Heart left ventricle (tissue), 16 donors: ENCODE measurements at regions not wholly inside any gene's neighbourhood (a gene's known extent, or its start where the extent isn't known, plus 50 kb on each side); places are given as distances from the start of the nearest gene placed in this dataset.

ENCODE experiments used
- ATAC-seq, 4 donors: fragments of 200-7000 bp; cut with Tn5 transposase; one replicate each; pipeline ENCODE4 v1.9.1; 2020 to 2022; ENCODE audit warnings: moderate library complexity in 4 of 4, mild to moderate bottlenecking in 3 of 4, moderate number of reproducible peaks in 1 of 4
- DNase-seq, 5 donors: peaks; one replicate each; pipeline ENCODE4 v3.0.0-alpha.2; 2020
- H3K27ac ChIP-seq, 12 donors: fragments of 200-600 bp; sonication (generic) in 4 of 12; one replicate each; pipeline versions ENCODE4 v1.5.0 to v1.8.0; 2016 to 2022; ENCODE audit warnings: mild to moderate bottlenecking in 2 of 12
- H3K27me3 ChIP-seq, 9 donors: fragments of 200-600 bp; sonication (generic) in 2 of 9; one replicate each; pipeline versions ENCODE4 v1.5.1 to v1.8.0; 2016 to 2022; ENCODE audit warnings: mild to moderate bottlenecking in 3 of 9
- H3K36me3 ChIP-seq, 9 donors: fragments of 200-600 bp; sonication (generic) in 2 of 9; one replicate each; pipeline versions ENCODE4 v1.5.0 to v1.8.0; 2018 to 2022; ENCODE audit warnings: mild to moderate bottlenecking in 2 of 9
- H3K4me1 ChIP-seq, 12 donors: fragments of 200-600 bp; sonication (generic) in 4 of 12; one replicate each; pipeline versions ENCODE4 v1.5.0 to v1.8.0; 2016 to 2022; ENCODE audit warnings: mild to moderate bottlenecking in 3 of 12
- H3K4me3 ChIP-seq, 12 donors: fragments of 200-600 bp; sonication (generic) in 4 of 12; one replicate each; pipeline versions ENCODE4 v1.5.0 to v1.8.0; 2017 to 2022; ENCODE audit warnings: mild to moderate bottlenecking in 9 of 12, moderate library complexity in 4 of 12
- H3K9me3 ChIP-seq, 12 donors: fragments of 200-600 bp; sonication (generic) in 4 of 12; one replicate each; pipeline versions ENCODE4 v1.5.0 to v1.8.0; 2016 to 2022; ENCODE audit warnings: mild to moderate bottlenecking in 1 of 12
- POLR2A ChIP-seq, 2 donors: fragments of 450-650 bp; IDR thresholded peaks; one replicate each; pipeline ENCODE4 v1.6.1; 2017; ENCODE audit warnings: antibody characterized with exemption in 2 of 2, mild to moderate bottlenecking in 2 of 2, moderate library complexity in 2 of 2
- WGBS, 4 donors: extraction: QIAGEN DNeasy Blood & Tissue Kit in 2 of 4; methylation state at CpG; one replicate each; pipeline versions ENCODE4 v1.1.5 to v1.1.7; 2013 to 2018; 5-methylcytosine and 5-hydroxymethylcytosine counted together
- intact Hi-C, 10 donors: fragments of 100-400 bp; cut with DNase I; formaldehyde crosslinking; loops; one replicate each; pipeline versions ENCODE4 v1.11.1 to v1.14.2; 2022
- TF ChIP-seq, protein P1 (sequence below), 12 donors: fragments of 200-600 bp; sonication (generic) in 4 of 12; IDR thresholded peaks; one replicate each; pipeline versions ENCODE4 v1.5.0 to v1.8.0; 2018 to 2022; ENCODE audit warnings: antibody characterized with exemption in 12 of 12, mild to moderate bottlenecking in 5 of 12
- donor health status: ischemic (EF 13 %, LVEDD 7.1; RV severe dilation, severe dysfunction).
- donor health status: healthy with polysubstance abuse.
- donor health status: DM: no; HTN: yes; CAD: no.
- donor health status: DM: no; HTN: no; CAD: no.
- donor health status: ischemic (EF 25% LVEDD 6.9; RV normal size, moderate dysfunction).
- donor health status: ischemic (EF 25% LVEDD 5.7; RV mildly dilated, moderate dysfunction).
- donor health status: healthy.
- donor health status: DM: yes; HTN: yes; CAD: no.
- donor health status: ischemic (EF 35%, LVEDD 5.7; RV mildly dilated, moderate dysfunction).
- donor health status: nonischemic (EF 11% LVEDD 7.7; RV severe dilation, severe dysfunction).
- donor health status: DM: yes; HTN: yes; CAD: no.
- donor health status: PGD.
- donor health status: ischemic (EF 29% LVEDD 5.4; RV normal size, mild dysfunction).
- donor health status: nonischemic (EF 23%, LVEDD 6.1; RV moderate dilation, normal function).

DNA sequence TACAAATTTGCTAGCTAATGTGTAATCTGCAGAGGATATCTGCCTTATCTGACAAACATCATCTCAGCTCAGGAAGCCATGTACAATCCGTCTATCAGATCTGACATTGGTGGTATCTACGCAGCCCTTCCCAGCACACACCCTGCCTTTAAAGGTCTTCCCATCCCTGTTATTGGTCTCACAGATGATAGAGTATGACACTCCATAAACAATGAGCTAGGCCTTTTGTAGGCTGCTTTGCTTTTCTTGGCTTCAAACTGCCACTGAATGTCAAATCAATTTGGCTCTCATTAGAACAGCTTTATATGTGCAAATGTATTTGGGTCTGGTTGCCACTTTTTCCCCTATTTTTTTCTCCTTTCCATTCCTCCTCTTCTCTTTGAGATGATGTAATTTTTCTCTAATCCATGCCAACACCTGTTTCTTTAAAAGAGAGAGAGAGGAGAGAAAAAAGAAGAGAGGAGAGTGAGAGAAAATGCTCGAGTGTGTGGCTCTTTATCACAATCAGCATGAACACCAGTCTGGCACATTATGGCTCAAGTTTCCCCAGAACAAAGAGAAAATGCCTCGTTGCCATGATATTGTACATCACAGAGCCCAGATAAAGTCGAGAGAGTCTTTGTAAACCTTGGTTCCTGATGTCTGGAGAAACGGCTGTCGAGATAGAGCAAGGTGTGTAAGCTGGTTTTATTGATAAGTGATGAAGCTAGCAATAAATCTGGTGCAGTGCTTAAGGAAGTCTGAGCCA is 80.8 kb upstream of the DPH6 start:
- Histone ChIP-seq H3K36me3 (no peaks in the 10 kb centered on the region), H3K4me1 (peaks cover 0 to 23% (median 11%) of the 10 kb centered on the region in 12 donors), H3K9me3 (no peaks in the 10 kb centered on the region), H3K4me3 (no peak overlapping the region), H3K27ac (no peak overlapping the region), H3K27me3 (no peaks in the 10 kb centered on the region)
- intact Hi-C loops: no loop called here
- TF ChIP-seq, protein P1, sequence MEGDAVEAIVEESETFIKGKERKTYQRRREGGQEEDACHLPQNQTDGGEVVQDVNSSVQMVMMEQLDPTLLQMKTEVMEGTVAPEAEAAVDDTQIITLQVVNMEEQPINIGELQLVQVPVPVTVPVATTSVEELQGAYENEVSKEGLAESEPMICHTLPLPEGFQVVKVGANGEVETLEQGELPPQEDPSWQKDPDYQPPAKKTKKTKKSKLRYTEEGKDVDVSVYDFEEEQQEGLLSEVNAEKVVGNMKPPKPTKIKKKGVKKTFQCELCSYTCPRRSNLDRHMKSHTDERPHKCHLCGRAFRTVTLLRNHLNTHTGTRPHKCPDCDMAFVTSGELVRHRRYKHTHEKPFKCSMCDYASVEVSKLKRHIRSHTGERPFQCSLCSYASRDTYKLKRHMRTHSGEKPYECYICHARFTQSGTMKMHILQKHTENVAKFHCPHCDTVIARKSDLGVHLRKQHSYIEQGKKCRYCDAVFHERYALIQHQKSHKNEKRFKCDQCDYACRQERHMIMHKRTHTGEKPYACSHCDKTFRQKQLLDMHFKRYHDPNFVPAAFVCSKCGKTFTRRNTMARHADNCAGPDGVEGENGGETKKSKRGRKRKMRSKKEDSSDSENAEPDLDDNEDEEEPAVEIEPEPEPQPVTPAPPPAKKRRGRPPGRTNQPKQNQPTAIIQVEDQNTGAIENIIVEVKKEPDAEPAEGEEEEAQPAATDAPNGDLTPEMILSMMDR (IDR thresholded peaks at IDR 0.05): no peak
- TF ChIP-seq POLR2A (IDR thresholded peaks at IDR 0.05): no peak
- DNase-seq (no peak), ATAC-seq (peak in 1 of 4 donors; percentile 15)
- WGBS, 4 donors: 32 to 36% (median 35%) methylated on average over 7 of the region's 7 CpGs

GRCh38 chr15:35627696-35628095 is 81.7 kb upstream of the DPH6 start:
- DNase-seq (no peak), ATAC-seq (no peak)
- Histone ChIP-seq H3K4me1 (peaks cover 0 to 23% (median 11%) of the 10 kb centered on the region in 12 donors), H3K36me3 (no peaks in the 10 kb centered on the region), H3K27me3 (no peaks in the 10 kb centered on the region), H3K9me3 (no peaks in the 10 kb centered on the region), H3K4me3 (no peak overlapping the region), H3K27ac (no peak overlapping the region)
- intact Hi-C loops: no loop called here
- WGBS, 4 donors: 91 to 95% (median 94%) methylated on average over 2 of the region's 2 CpGs
- TF ChIP-seq POLR2A (IDR thresholded peaks at IDR 0.05): no peak
- TF ChIP-seq, protein P1 (IDR thresholded peaks at IDR 0.05): no peak

- Histone ChIP-seq H3K4me1 (peaks cover 0 to 23% (median 11%) of the 10 kb centered on the region in 12 donors), H3K9me3 (no peaks in the 10 kb centered on the region), H3K27me3 (no peaks in the 10 kb centered on the region), H3K27ac (peak overlapping the region in 5 of 12 donors; percentile 13 to 72 (median 43)), H3K36me3 (no peaks in the 10 kb centered on the region), H3K4me3 (no peak overlapping the region)
- intact Hi-C loops: loop anchor here in 1 of 10 donors (5.0 kb wide), 2 partner anchors 38 to 58 kb away; no protein-coding TSS in a partner anchor
- TF ChIP-seq, protein P1 (IDR thresholded peaks at IDR 0.05): no peak
- TF ChIP-seq POLR2A (IDR thresholded peaks at IDR 0.05): no peak
- WGBS, 4 donors: 69 to 77% (median 75%) methylated on average over 3 of the region's 3 CpGs
- ATAC-seq: no peak
- no peak for DNase-seq
These were observed 83.8 kb upstream of the DPH6 start for GRCh38 chr15:35629766-35630165.

- Histone ChIP-seq H3K27me3 (no peaks in the 10 kb centered on the region), H3K36me3 (no peaks in the 10 kb centered on the region), H3K4me3 (no peak overlapping the region), H3K4me1 (peaks cover 0 to 22% (median 11%) of the 10 kb centered on the region in 12 donors), H3K9me3 (no peaks in the 10 kb centered on the region), H3K27ac (peak overlapping the region in 7 of 12 donors; percentile 13 to 72 (median 43))
- intact Hi-C loops: loop anchor here in 1 of 10 donors (5.0 kb wide), 2 partner anchors 37 to 57 kb away; no protein-coding TSS in a partner anchor
- ATAC-seq (peak; percentile 79 to 95 (median 92)), DNase-seq (peak in 4 of 5 donors; percentile 10 to 43 (median 34))
- WGBS, 4 donors: 38 to 49% (median 40%) methylated on average over 3 of the region's 3 CpGs
- TF ChIP-seq, protein P1 (IDR thresholded peaks at IDR 0.05): no peak
- TF ChIP-seq POLR2A (IDR thresholded peaks at IDR 0.05): no peak
These were observed 84.6 kb upstream of the DPH6 start for GRCh38 chr15:35630532-35630931.
